ENCODE measurements at regions not wholly inside any gene's neighbourhood (a gene's known extent, or its start where the extent isn't known, plus 50 kb on each side); places are given as distances from the start of the nearest gene placed in this dataset.
A peak's percentile ranks its signal among the peaks of the same experiment; 100 is the strongest.

DNA sequence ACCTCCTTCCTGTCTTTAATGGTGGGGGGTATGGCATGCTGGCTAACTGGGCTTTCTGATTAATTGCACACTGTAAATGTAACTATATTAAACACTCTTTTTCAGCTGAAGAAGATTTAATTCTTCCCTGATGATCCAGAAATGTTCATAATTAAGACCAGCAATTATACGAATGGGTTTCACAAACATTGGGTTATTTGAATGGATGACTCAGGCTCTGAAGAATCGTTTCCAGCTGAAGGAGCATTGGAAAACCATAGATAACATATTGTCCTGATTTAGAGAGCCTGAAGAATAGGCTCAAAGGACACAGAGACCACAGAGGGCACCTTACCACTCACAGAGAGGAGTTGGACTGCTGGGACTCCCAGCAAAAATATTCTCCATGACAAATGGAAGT, 130.7 kb upstream of the SSTR4 start:
- TF ChIP-seq, protein P1, sequence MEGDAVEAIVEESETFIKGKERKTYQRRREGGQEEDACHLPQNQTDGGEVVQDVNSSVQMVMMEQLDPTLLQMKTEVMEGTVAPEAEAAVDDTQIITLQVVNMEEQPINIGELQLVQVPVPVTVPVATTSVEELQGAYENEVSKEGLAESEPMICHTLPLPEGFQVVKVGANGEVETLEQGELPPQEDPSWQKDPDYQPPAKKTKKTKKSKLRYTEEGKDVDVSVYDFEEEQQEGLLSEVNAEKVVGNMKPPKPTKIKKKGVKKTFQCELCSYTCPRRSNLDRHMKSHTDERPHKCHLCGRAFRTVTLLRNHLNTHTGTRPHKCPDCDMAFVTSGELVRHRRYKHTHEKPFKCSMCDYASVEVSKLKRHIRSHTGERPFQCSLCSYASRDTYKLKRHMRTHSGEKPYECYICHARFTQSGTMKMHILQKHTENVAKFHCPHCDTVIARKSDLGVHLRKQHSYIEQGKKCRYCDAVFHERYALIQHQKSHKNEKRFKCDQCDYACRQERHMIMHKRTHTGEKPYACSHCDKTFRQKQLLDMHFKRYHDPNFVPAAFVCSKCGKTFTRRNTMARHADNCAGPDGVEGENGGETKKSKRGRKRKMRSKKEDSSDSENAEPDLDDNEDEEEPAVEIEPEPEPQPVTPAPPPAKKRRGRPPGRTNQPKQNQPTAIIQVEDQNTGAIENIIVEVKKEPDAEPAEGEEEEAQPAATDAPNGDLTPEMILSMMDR (IDR thresholded peaks at IDR 0.05; ENCODE audit: extremely low read depth, insufficient read depth, missing control alignments) = no peak
- in situ Hi-C loops (cut with MboI; ENCODE audit: low pct_unique_long_range_greater_than_20kb, low sequenced_read_pairs, unreplicated experiment) = no loop called here
- no peak for DNase-seq (ENCODE audit: low spot score)

DNA sequence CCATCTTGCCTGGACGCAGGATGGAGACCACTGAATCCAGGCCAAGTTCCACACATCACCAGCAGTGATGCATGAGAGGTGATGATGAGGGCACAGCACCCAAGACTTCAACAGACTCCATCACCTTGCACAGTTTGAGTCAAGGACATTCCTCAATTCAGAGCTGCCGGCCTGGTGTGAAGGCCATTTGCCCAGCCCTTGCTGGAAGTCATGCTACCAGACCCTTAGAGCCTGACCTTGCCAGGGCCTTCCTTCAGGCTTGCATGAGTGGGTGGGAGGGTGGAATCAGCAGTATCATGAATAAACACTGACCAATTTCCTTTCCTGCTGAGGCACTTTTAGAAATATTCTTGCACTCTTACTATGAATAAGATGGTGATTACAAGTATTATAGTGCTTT, 130.2 kb upstream of the SSTR4 start:
- no peak for DNase-seq (ENCODE audit: low spot score)
- TF ChIP-seq, protein P1 (IDR thresholded peaks at IDR 0.05; ENCODE audit: extremely low read depth, insufficient read depth, missing control alignments) = no peak
- in situ Hi-C loops (cut with MboI; ENCODE audit: low pct_unique_long_range_greater_than_20kb, low sequenced_read_pairs, unreplicated experiment) = no loop called here

DNA sequence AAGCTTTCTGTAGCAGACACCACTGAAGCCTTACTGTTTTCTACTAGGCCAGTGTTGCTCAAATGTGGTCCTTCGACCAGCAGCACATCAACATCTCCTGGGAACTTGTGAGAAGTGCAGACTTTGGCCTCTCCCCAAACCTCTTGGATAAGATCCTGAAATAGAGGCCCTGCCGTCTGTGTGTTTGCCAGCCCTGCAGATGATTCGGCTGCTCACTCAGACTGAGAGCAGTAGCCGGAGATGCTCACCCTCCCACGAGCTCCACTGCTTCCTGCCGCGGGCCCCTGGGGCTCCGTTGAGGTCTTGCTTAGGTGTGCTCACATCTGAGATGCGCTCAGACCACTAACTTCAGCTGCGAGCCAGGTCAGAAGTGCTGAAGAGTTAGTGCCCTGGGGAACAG, 129.5 kb upstream of the SSTR4 start:
- TF ChIP-seq, protein P1 (IDR thresholded peaks at IDR 0.05; ENCODE audit: extremely low read depth, insufficient read depth, missing control alignments) = no peak
- in situ Hi-C loops (cut with MboI; ENCODE audit: low pct_unique_long_range_greater_than_20kb, low sequenced_read_pairs, unreplicated experiment) = no loop called here
- DNase-seq (ENCODE audit: low spot score) = peak; percentile 12

DNA sequence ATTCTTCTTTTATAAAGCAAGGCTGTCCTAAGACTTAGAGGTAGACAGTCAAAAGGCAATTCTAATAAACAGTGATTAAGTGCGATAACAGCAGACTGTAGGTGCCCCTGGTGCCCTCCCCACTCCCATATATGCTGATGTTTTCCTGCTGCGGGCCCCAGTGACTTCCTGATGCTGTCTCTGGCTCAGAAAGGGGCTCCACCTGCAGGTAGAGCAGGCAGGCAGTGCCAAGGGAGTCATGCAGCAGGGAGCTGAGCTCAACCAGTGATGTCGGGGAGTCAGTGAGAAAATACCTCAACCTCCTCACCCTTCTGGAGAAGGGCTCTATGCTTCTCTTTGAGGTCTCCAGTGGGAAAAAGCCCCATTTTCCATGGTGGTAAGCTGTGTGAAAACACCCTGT, 126.7 kb upstream of the SSTR4 start:
- TF ChIP-seq, protein P1 (IDR thresholded peaks at IDR 0.05; ENCODE audit: extremely low read depth, insufficient read depth, missing control alignments) = no peak
- in situ Hi-C loops (cut with MboI; ENCODE audit: low pct_unique_long_range_greater_than_20kb, low sequenced_read_pairs, unreplicated experiment) = no loop called here
- no peak for DNase-seq (ENCODE audit: low spot score)

DNA sequence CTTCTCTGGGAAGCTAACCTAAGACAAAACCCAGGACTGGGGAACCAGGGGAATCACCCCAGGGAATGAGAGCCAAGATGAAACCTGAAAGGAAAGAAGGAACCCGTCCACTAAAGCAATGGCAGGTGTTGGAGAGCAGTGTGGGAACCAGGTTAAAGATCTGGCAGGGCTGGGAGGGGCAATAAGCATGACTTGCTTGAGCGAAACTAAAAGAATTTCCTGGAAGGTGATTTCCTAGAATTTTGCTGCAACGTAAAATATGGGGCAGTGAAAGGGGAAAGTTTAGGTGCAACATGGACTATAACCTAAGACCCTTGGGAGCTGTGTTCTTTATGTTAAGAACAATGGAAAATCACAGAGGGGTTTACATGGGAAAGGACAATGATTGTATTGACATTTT, 126.2 kb upstream of the SSTR4 start:
- in situ Hi-C loops (cut with MboI; ENCODE audit: low pct_unique_long_range_greater_than_20kb, low sequenced_read_pairs, unreplicated experiment) = no loop called here
- TF ChIP-seq, protein P1 (IDR thresholded peaks at IDR 0.05; ENCODE audit: extremely low read depth, insufficient read depth, missing control alignments) = no peak
- DNase-seq (ENCODE audit: low spot score) = no peak

DNA sequence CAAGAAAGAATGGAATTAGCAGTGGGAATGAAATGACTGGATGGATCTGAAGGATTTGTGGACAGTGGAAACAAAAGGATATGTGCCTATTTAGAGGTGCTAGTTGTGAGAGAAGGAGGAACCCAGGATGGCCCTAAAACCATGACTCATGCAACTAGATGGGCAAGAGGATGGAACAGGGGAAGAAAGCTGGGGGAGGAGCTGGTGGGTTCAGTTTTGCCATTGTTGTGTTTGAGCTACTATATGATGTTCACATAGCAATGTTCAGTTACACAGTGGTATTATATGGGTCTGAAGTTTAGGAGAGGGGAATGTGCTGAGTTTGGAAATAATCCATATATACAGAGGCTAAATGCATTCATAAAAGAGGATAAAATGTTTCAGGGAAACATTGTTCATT, 125.7 kb upstream of the SSTR4 start:
- DNase-seq (ENCODE audit: low spot score) = no peak
- in situ Hi-C loops (cut with MboI; ENCODE audit: low pct_unique_long_range_greater_than_20kb, low sequenced_read_pairs, unreplicated experiment) = no loop called here
- TF ChIP-seq, protein P1 (IDR thresholded peaks at IDR 0.05; ENCODE audit: extremely low read depth, insufficient read depth, missing control alignments) = no peak

DNA sequence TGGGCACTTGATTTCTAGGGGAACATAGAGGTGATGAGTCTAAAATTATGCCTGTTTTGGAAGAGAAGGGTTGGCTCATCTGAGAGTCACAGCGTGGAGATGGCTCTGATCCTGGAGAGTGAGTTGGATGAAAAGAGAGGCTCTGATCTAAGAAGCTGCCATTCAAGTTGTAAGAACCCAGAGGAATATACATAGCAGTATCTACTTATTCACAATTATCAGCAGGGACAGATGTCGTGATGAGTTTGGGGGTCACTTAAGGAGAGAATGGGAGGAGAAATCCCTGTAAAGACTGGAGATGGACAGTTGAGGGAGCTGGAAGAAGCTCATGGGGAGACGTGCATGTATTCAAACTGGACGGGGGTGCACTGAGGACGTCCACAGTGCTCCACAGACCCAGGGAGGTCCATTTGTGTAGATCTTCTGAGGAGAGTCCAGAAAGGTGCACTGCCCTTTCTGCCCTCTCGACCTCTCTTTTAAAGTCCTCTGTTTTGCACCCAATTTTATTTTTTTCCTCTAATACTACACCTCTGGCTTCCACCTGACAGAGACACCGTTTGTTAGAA, 124.7 kb upstream of the SSTR4 start:
- in situ Hi-C loops (cut with MboI; ENCODE audit: low pct_unique_long_range_greater_than_20kb, low sequenced_read_pairs, unreplicated experiment) = no loop called here
- TF ChIP-seq, protein P1 (IDR thresholded peaks at IDR 0.05; ENCODE audit: extremely low read depth, insufficient read depth, missing control alignments) = no peak

More for the DNA sequence above, 124.7 kb upstream of the SSTR4 start:
- DNase-seq (ENCODE audit: low spot score) = no peak

Data from GM13977 (cell line).